Calu3 (cell line): ENCODE measurements at regions not wholly inside any gene's neighbourhood (a gene's known extent, or its start where the extent isn't known, plus 50 kb on each side); places are given as distances from the start of the nearest gene placed in this dataset.

Source experiments
- BruUV-seq: library from RNA; stranded (reverse); fragments of 400-500 nt; replicated peaks from 2 replicates; lab custom pipeline; 2021; lab: Mats Ljungman, UMichigan
- CTCF ChIA-PET: fragments of 300-600 bp; sonication (Branson Sonifier 250); formaldehyde crosslinking; loops from one replicate; lab custom pipeline; 2022; ENCODE audit warnings: antibody characterized with exemption; lab: Charles Lee
- DNase-seq: peaks from one replicate; pipeline ENCODE4 v3.0.0; 2022
- H3K27ac Mint-ChIP-seq: one replicate; pipeline ENCODE4 v1.8.0; 2022; ENCODE audit warnings: mixed read lengths; ENCODE audit not compliant: unreplicated experiment
- H3K27me3 Mint-ChIP-seq: one replicate; pipeline ENCODE4 v1.8.0; 2022; ENCODE audit warnings: mixed read lengths; ENCODE audit not compliant: unreplicated experiment
- H3K36me3 Mint-ChIP-seq: one replicate; pipeline ENCODE4 v1.8.0; 2022; ENCODE audit warnings: mild to moderate bottlenecking, moderate library complexity, mixed read lengths; ENCODE audit not compliant: insufficient read depth, unreplicated experiment
- H3K4me1 Mint-ChIP-seq: one replicate; pipeline ENCODE4 v1.8.0; 2022; ENCODE audit warnings: mild to moderate bottlenecking, low read depth, mixed read lengths; ENCODE audit not compliant: unreplicated experiment
- H3K4me3 Mint-ChIP-seq: one replicate; pipeline ENCODE4 v1.8.0; 2022; ENCODE audit warnings: mild to moderate bottlenecking, low read depth, moderate library complexity, mixed read lengths; ENCODE audit not compliant: unreplicated experiment
- H3K9me3 Mint-ChIP-seq: one replicate; pipeline ENCODE4 v1.8.0; 2022; ENCODE audit warnings: low read depth, mixed read lengths; ENCODE audit not compliant: unreplicated experiment
- intact Hi-C: fragments of 100-400 bp; cut with micrococcal nuclease; formaldehyde crosslinking; loops from one replicate; pipeline ENCODE4 v1.10.0; 2022; ENCODE audit not compliant: unreplicated experiment
- TF ChIP-seq, protein P1 (sequence below): fragments of 200-600 bp; IDR thresholded peaks from one replicate; pipeline ENCODE4 v1.8.0; 2022; ENCODE audit warnings: antibody characterized with exemption; ENCODE audit not compliant: unreplicated experiment

DNA sequence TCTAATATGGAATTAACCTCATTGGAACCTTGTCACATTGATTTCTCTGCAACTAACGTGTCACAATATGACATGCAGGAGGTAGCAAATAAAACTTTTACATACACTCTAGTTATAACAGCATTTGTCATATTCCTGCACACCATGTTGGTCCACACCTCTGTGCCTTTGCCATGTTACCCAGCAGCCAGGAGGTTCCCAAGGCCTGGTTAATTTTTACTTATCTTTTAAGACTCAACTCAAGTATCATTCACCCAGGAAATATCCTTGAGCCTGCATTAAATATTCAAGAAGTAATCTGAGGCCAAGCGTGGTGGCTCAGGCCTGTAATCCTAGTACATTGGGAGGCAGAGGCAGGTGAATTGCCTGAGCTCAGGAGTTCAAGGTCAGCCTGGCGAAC, 447.2 kb upstream of the NR5A2 start:
- no peaks in the 10 kb centered on the region for H3K27me3 Mint-ChIP-seq
- BruUV-seq = no TSS peak
- H3K4me3 Mint-ChIP-seq = no peak overlapping the region
- TF ChIP-seq, protein P1, sequence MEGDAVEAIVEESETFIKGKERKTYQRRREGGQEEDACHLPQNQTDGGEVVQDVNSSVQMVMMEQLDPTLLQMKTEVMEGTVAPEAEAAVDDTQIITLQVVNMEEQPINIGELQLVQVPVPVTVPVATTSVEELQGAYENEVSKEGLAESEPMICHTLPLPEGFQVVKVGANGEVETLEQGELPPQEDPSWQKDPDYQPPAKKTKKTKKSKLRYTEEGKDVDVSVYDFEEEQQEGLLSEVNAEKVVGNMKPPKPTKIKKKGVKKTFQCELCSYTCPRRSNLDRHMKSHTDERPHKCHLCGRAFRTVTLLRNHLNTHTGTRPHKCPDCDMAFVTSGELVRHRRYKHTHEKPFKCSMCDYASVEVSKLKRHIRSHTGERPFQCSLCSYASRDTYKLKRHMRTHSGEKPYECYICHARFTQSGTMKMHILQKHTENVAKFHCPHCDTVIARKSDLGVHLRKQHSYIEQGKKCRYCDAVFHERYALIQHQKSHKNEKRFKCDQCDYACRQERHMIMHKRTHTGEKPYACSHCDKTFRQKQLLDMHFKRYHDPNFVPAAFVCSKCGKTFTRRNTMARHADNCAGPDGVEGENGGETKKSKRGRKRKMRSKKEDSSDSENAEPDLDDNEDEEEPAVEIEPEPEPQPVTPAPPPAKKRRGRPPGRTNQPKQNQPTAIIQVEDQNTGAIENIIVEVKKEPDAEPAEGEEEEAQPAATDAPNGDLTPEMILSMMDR = no peak
- CTCF ChIA-PET = no interaction called here
- H3K4me1 Mint-ChIP-seq = peaks cover 9% of the 10 kb centered on the region
- intact Hi-C loops = no loop called here
- no peak for DNase-seq
- peaks cover 2% of the 10 kb centered on the region for H3K9me3 Mint-ChIP-seq
- no peak overlapping the region for H3K27ac Mint-ChIP-seq
- no peaks in the 10 kb centered on the region for H3K36me3 Mint-ChIP-seq

DNA sequence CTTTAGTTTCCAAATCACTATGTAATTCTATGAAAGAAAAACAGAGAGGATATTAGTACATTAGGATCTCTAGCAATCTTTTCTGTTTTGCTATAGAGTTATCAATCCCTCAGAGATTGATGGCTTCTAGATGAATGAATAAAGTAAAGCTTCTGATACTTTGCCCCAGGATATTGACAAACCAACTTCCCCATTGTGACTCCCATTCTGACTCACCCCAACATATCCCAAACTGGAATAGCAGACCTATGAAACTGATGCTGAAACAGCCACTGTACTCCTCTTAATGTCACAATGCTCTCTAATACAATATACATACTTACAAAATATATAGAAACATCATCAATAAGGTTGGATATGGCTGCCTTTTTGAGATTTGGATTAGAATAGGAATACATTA, 442.1 kb upstream of the NR5A2 start:
- Mint-ChIP-seq H3K9me3 (peaks cover 2% of the 10 kb centered on the region), H3K27ac (no peak overlapping the region), H3K27me3 (no peaks in the 10 kb centered on the region), H3K36me3 (no peaks in the 10 kb centered on the region), H3K4me1 (peaks cover 19% of the 10 kb centered on the region), H3K4me3 (no peak overlapping the region)
- CTCF ChIA-PET = interaction anchor here (0.6 kb wide), 1 partner anchor 293 kb away, joined by 3 read pairs; no protein-coding TSS in a partner anchor
- TF ChIP-seq, protein P1 = no peak
- DNase-seq = peak; percentile 6
- BruUV-seq = no TSS peak
- intact Hi-C loops = no loop called here

DNA sequence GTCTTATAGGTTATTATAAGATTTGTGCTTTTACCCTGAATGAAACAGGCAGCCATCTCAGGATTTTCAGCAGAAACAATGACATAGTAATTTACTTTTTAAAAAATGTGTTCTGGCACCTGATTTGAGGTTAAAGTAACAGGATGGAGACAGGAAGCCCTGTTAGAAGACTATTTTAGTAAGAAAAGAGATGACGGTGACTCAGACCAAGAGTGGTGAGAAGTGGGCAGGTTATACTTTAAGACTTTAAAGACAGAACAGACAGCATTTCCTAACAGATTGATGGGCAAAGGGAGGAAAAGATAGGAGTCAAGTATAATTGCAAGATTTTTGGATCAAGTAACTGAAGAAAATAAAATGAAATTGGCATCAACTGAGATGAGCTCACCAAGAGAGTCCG, 436.8 kb upstream of the NR5A2 start:
- no TSS peak for BruUV-seq
- TF ChIP-seq, protein P1 = no peak
- CTCF ChIA-PET = no interaction called here
- Mint-ChIP-seq H3K4me1 (peaks cover 10% of the 10 kb centered on the region), H3K36me3 (no peaks in the 10 kb centered on the region), H3K27ac (no peak overlapping the region), H3K27me3 (no peaks in the 10 kb centered on the region), H3K9me3 (no peaks in the 10 kb centered on the region), H3K4me3 (no peak overlapping the region)
- DNase-seq = no peak
- intact Hi-C loops = no loop called here

DNA sequence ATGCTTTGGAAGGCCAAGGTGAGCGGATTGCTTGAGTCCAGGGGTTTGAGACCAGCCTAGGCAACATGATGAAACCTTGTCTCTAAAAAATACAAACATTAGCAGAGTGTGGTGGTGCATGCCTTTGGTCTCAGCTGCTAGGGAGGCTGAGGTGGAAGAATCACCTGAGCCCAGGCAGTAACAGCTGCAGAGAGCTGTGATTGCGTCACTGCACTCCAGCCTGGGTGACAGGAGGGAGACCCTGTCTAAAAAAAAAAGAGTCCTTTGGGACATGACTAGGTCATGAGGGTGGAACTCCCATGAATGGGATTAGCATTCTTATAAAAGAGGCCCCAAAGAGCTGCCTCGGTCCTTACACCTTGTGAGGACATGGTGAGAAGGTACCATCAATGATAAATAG, 436.0 kb upstream of the NR5A2 start:
- BruUV-seq = no TSS peak
- no peaks in the 10 kb centered on the region for H3K27me3 Mint-ChIP-seq
- DNase-seq = no peak
- no peak overlapping the region for H3K4me3 Mint-ChIP-seq
- no peak overlapping the region for H3K27ac Mint-ChIP-seq
- H3K4me1 Mint-ChIP-seq = peaks cover 10% of the 10 kb centered on the region
- H3K9me3 Mint-ChIP-seq = no peaks in the 10 kb centered on the region
- TF ChIP-seq, protein P1 = no peak
- CTCF ChIA-PET = interaction anchor here (0.5 to 0.7 kb wide), 4 partner anchors 390 to 1078 kb away, joined by 3 to 6 read pairs (median 5); partner anchors contain the start of gene DDX59
- H3K36me3 Mint-ChIP-seq = no peaks in the 10 kb centered on the region
- intact Hi-C loops = no loop called here
